Upper lobe of left lung (tissue), 4 donors: ENCODE measurements at regions not wholly inside any gene's neighbourhood (a gene's known extent, or its start where the extent isn't known, plus 50 kb on each side); places are given as distances from the start of the nearest gene placed in this dataset.

Source experiments
- CTCF ChIP-seq, 6 experiments: fragments of 450-650 bp in 4 of 6; fragments of 200-600 bp in 2 of 6; sonication (generic) in 2 of 6; IDR thresholded peaks; one replicate each; pipeline ENCODE4 v1.5.1; 2016 to 2019; ENCODE audit warnings: antibody characterized with exemption in 6 of 6
- EP300 ChIP-seq, 4 donors: sonication (generic); formaldehyde crosslinking; IDR thresholded peaks; one replicate each; pipeline ENCODE4 v1.5.1; 2017; ENCODE audit warnings: antibody characterized with exemption in 4 of 4, control low read depth in 2 of 4

- TF ChIP-seq CTCF (IDR thresholded peaks at IDR 0.05), result peak in 1 of 6 experiments; percentile 9
- no peak for TF ChIP-seq EP300 (IDR thresholded peaks at IDR 0.05)
Measured at GRCh38 chr11:14577835-14578529, 57.8 kb upstream of the PSMA1 start.
